ENCODE measurements at regions not wholly inside any gene's neighbourhood (a gene's known extent, or its start where the extent isn't known, plus 50 kb on each side); places are given as distances from the start of the nearest gene placed in this dataset.

GRCh38 chr10:44293842-44294241 lies 91.1 kb downstream of the CXCL12 start:
- DNase-seq: no peak
- H3K36me3 Mint-ChIP-seq: no peaks in the 10 kb centered on the region
- H2AFZ ChIP-seq (ENCODE audit: insufficient read depth, low read depth, low read length, poor library complexity, severe bottlenecking): no peak overlapping the region
- WGBS (ENCODE audit: insufficient coverage): no CpG with 5 or more reads among the region's 7 CpGs
- no peak overlapping the region for H3K4me2 ChIP-seq (replicated peaks; ENCODE audit: extremely low read depth, low read length, poor library complexity, severe bottlenecking)
- no peaks in the 10 kb centered on the region for H3K4me1 Mint-ChIP-seq
- peaks cover 13 to 32% (median 22%) of the 10 kb centered on the region in 3 donors for H3K27me3 Mint-ChIP-seq (ENCODE audit: low read depth in 3 of 3)
- H3K4me1 ChIP-seq (ENCODE audit: control insufficient read depth in 1 of 2, insufficient read depth in 2 of 2, low read length in 2 of 2): no peaks in the 10 kb centered on the region
- H3K27ac ChIP-seq (ENCODE audit: low read depth in 1 of 2, low read length in 2 of 2): no peak overlapping the region
- peaks cover 0 to 5% (median 0%) of the 10 kb centered on the region in 7 donors for H3K9me3 Mint-ChIP-seq
- no peak overlapping the region for H3K9ac ChIP-seq (ENCODE audit: insufficient read depth, low read length, poor library complexity, severe bottlenecking)
- peaks cover 14 to 46% of the 10 kb centered on the region in 2 donors for H3K27me3 ChIP-seq (ENCODE audit: control insufficient read depth in 2 of 2, insufficient read depth in 2 of 2, low read length in 2 of 2)
- no peaks in the 10 kb centered on the region for H4K20me1 ChIP-seq (ENCODE audit: insufficient read depth, low read length)
- TF ChIP-seq CTCF (IDR thresholded peaks at IDR 0.05): no peak
- no peak overlapping the region for H3K4me3 ChIP-seq (replicated peaks in 1 of 3; ENCODE audit: low read depth in 2 of 3, low read length in 3 of 3)
- peaks cover 0 to 4% of the 10 kb centered on the region in 2 donors for H3K9me3 ChIP-seq (replicated peaks in 1 of 2; ENCODE audit: control insufficient read depth in 1 of 2, insufficient read depth in 1 of 2, low read length in 2 of 2)
- no peak overlapping the region for H3K27ac Mint-ChIP-seq
- intact Hi-C loops (cut with micrococcal nuclease): no loop called here
- H3K4me3 Mint-ChIP-seq: peak overlapping the region in 1 of 2 donors; percentile 57
- H3K36me3 ChIP-seq (replicated peaks in 1 of 2; ENCODE audit: control insufficient read depth in 1 of 2, insufficient read depth in 2 of 2, low read length in 2 of 2): no peaks in the 10 kb centered on the region
- H3K79me2 ChIP-seq (ENCODE audit: insufficient read depth, low read length): no peaks in the 10 kb centered on the region

- 18% methylated on average over 24 of the region's 26 CpGs for WGBS (ENCODE audit: insufficient coverage)
- H3K4me2 ChIP-seq (replicated peaks; ENCODE audit: extremely low read depth, low read length, poor library complexity, severe bottlenecking): no peak overlapping the region
- Mint-ChIP-seq H3K4me1 (no peaks in the 10 kb centered on the region), H3K9me3 (peaks cover 0 to 5% (median 0%) of the 10 kb centered on the region in 7 donors), H3K27ac (no peak overlapping the region), H3K36me3 (no peaks in the 10 kb centered on the region), H3K27me3 (ENCODE audit: low read depth in 3 of 3) (peaks cover 13 to 33% (median 22%) of the 10 kb centered on the region in 3 donors), H3K4me3 (peak overlapping the region in 1 of 2 donors; percentile 57)
- intact Hi-C loops (cut with micrococcal nuclease): no loop called here
- no peaks in the 10 kb centered on the region for H3K4me1 ChIP-seq (ENCODE audit: control insufficient read depth in 1 of 2, insufficient read depth in 2 of 2, low read length in 2 of 2)
- no peak for TF ChIP-seq CTCF (IDR thresholded peaks at IDR 0.05)
- no peaks in the 10 kb centered on the region for H4K20me1 ChIP-seq (ENCODE audit: insufficient read depth, low read length)
- no peak overlapping the region for H3K9ac ChIP-seq (ENCODE audit: insufficient read depth, low read length, poor library complexity, severe bottlenecking)
- H2AFZ ChIP-seq (ENCODE audit: insufficient read depth, low read depth, low read length, poor library complexity, severe bottlenecking): no peak overlapping the region
- H3K9me3 ChIP-seq (replicated peaks in 1 of 2; ENCODE audit: control insufficient read depth in 1 of 2, insufficient read depth in 1 of 2, low read length in 2 of 2): peaks cover 0 to 4% of the 10 kb centered on the region in 2 donors
- no peak overlapping the region for H3K27ac ChIP-seq (ENCODE audit: low read depth in 1 of 2, low read length in 2 of 2)
- H3K4me3 ChIP-seq (replicated peaks in 1 of 3; ENCODE audit: low read depth in 2 of 3, low read length in 3 of 3): no peak overlapping the region
- DNase-seq: no peak
- H3K36me3 ChIP-seq (replicated peaks in 1 of 2; ENCODE audit: control insufficient read depth in 1 of 2, insufficient read depth in 2 of 2, low read length in 2 of 2): no peaks in the 10 kb centered on the region
- peaks cover 14 to 46% of the 10 kb centered on the region in 2 donors for H3K27me3 ChIP-seq (ENCODE audit: control insufficient read depth in 2 of 2, insufficient read depth in 2 of 2, low read length in 2 of 2)
- H3K79me2 ChIP-seq (ENCODE audit: insufficient read depth, low read length): no peaks in the 10 kb centered on the region
These were observed 91.6 kb downstream of the CXCL12 start for GRCh38 chr10:44293306-44293778.
